K562 (cell line): ENCODE measurements at regions not wholly inside any gene's neighbourhood (a gene's known extent, or its start where the extent isn't known, plus 50 kb on each side); places are given as distances from the start of the nearest gene placed in this dataset.

Experiments
- ATAC-seq: fragments of 200-7000 bp; cut with Tn5 transposase; 3 replicates; pipeline ENCODE4 v1.9.1; 2020; ENCODE audit warnings: moderate library complexity
- BruUV-seq: library from RNA; stranded (reverse); fragments of 400-500 nt; replicated peaks from 2 replicates; lab custom pipeline; 2021; lab: Mats Ljungman, UMichigan
- CTCF ChIA-PET: fragments of 300-600 bp; formaldehyde crosslinking; extraction: SDS; loops from one replicate; lab custom pipeline; 2021; ENCODE audit warnings: low intra/inter-chr PET ratio; lab: Yijun Ruan, JAX
- POLR2A ChIA-PET: fragments of 300-600, 350-650 bp; sonication (Branson Sonifier 250); formaldehyde crosslinking; extraction: SDS; loops from one replicate; lab custom pipeline; 2021; ENCODE audit warnings: antibody characterized with exemption, inconsistent platforms; lab: Yijun Ruan, JAX
- DNase-seq, 4 experiments: peaks; one replicate each; pipeline versions ENCODE4 v3.0.0 to v3.0.0-alpha.2; 2011 to 2018; ENCODE audit warnings: low spot score in 3 of 4, mixed read lengths in 3 of 4; ENCODE audit errors: extremely low read depth in 1 of 4
- FAIRE-seq: peaks from 2 replicates; lab custom pipeline; 2011; peaks lifted over from hg19 to GRCh38; lab: Jason Lieb, UNC
- H2AFZ ChIP-seq: 2 replicates; pipeline ENCODE4 v1.6.0; 2011; ENCODE audit warnings: low read depth, low read length, control low read depth, inconsistent platforms
- H3K27ac ChIP-seq: fragments of 200-600 bp; 3 replicates; pipeline ENCODE4 v1.8.0; 2011; ENCODE audit warnings: low read depth, mild to moderate bottlenecking, control low read depth, inconsistent platforms, low read length, moderate library complexity, mixed read lengths; ENCODE audit errors: extremely low read depth
- H3K27me3 ChIP-seq, 2 experiments: fragments of 300-600 bp in 1 of 2; 2 replicates in 1 of 2; 3 replicates in 1 of 2; pipeline versions ENCODE4 v1.6.0 to v1.8.0; 2011; ENCODE audit warnings: inconsistent platforms in 2 of 2, low read length in 2 of 2, mild to moderate bottlenecking in 1 of 2, mixed read lengths in 1 of 2, moderate library complexity in 1 of 2; ENCODE audit not compliant: control insufficient read depth in 2 of 2, insufficient read depth in 2 of 2
- H3K36me3 ChIP-seq: fragments of 300-600 bp; 3 replicates; pipeline ENCODE4 v1.8.0; 2011; ENCODE audit warnings: mild to moderate bottlenecking, low read length, inconsistent platforms; ENCODE audit not compliant: control insufficient read depth, insufficient read depth
- H3K4me1 ChIP-seq, 2 experiments: fragments of 200-600 bp in 1 of 2; replicated peaks in 1 of 2; 2 replicates in 1 of 2; 3 replicates in 1 of 2; pipeline versions ENCODE4 v1.5.1 to v1.8.0; 2011; ENCODE audit warnings: inconsistent platforms in 2 of 2, low read length in 2 of 2, mild to moderate bottlenecking in 1 of 2, mixed read lengths in 1 of 2, moderate library complexity in 1 of 2; ENCODE audit not compliant: control insufficient read depth in 2 of 2, insufficient read depth in 2 of 2
- H3K4me2 ChIP-seq: 2 replicates; pipeline ENCODE4 v1.6.1; 2011; ENCODE audit warnings: low read length, control low read depth, inconsistent platforms, mixed read lengths; ENCODE audit not compliant: insufficient read depth
- H3K4me3 ChIP-seq: fragments of 200-600 bp; sonication (generic), shearing (Covaris generic); 2 replicates; pipeline ENCODE4 v1.5.1; 2016; ENCODE audit warnings: control low read depth, inconsistent platforms
- H3K79me2 ChIP-seq: fragments of 200-600 bp; 3 replicates; pipeline ENCODE4 v1.8.0; 2011; ENCODE audit warnings: low read length, inconsistent platforms; ENCODE audit not compliant: control insufficient read depth, insufficient read depth
- H3K9ac ChIP-seq, 2 experiments: 2 replicates each; pipeline versions ENCODE4 v1.6.0 to v1.6.1; 2011; ENCODE audit warnings: low read depth in 2 of 2, low read length in 2 of 2, control low read depth in 1 of 2, inconsistent platforms in 1 of 2, mild to moderate bottlenecking in 1 of 2, mixed read lengths in 1 of 2; ENCODE audit not compliant: insufficient read depth in 1 of 2
- H3K9me1 ChIP-seq: one replicate; pipeline ENCODE4 v1.6.0; 2011; ENCODE audit warnings: inconsistent platforms, mild to moderate bottlenecking, low read length, moderate library complexity; ENCODE audit not compliant: control insufficient read depth, insufficient read depth
- H3K9me3 ChIP-seq: replicated peaks from 2 replicates; pipeline ENCODE4 v1.5.1; 2011; ENCODE audit warnings: low read depth, low read length, inconsistent platforms; ENCODE audit not compliant: control insufficient read depth, insufficient read depth
- H4K20me1 ChIP-seq: replicated peaks from 2 replicates; pipeline ENCODE4 v1.6.1; 2011; ENCODE audit warnings: low read length, inconsistent platforms, mixed read lengths; ENCODE audit not compliant: control insufficient read depth, insufficient read depth
- ARID3A ChIP-seq: IDR thresholded peaks from 2 replicates; pipeline ENCODE4 v1.6.1; 2012; ENCODE audit warnings: low read depth, low read length, improper control_type of control experiment, borderline replicate concordance
- ARID3B ChIP-seq: fragments of 250-450 bp; sonication (Bioruptor Pico); IDR thresholded peaks from 2 replicates; pipeline ENCODE4 v1.4.0; 2020; ENCODE audit warnings: borderline replicate concordance
- ASH1L ChIP-seq: fragments of 450-650 bp; IDR thresholded peaks from 2 replicates; pipeline ENCODE4 v1.6.1; 2018; ENCODE audit warnings: borderline replicate concordance, mild to moderate bottlenecking, low read depth; ENCODE audit not compliant: partially characterized antibody
- BRD4 ChIP-seq: fragments of 200-600 bp; sonication (generic); IDR thresholded peaks from 2 replicates; pipeline ENCODE4 v1.6.1; 2017; ENCODE audit warnings: inconsistent platforms
- C11orf30 ChIP-seq: fragments of 450-650 bp; IDR thresholded peaks from 2 replicates; pipeline ENCODE4 v1.6.1; 2016; ENCODE audit warnings: low read depth, mild to moderate bottlenecking
- CBX3 ChIP-seq, 2 experiments: IDR thresholded peaks; 1 replicate in 1 of 2; 2 replicates in 1 of 2; pipeline ENCODE4 v1.6.1; 2012; ENCODE audit warnings: inconsistent platforms in 2 of 2, low read length in 2 of 2, borderline replicate concordance in 1 of 2, control low read depth in 1 of 2
- ILK ChIP-seq: fragments of 450-650 bp; IDR thresholded peaks from 2 replicates; pipeline ENCODE4 v1.6.1; 2016; ENCODE audit warnings: missing genetic modification characterization, low read depth, mild to moderate bottlenecking, missing compliant biosample characterization, moderate library complexity, borderline replicate concordance
- MCM5 ChIP-seq: fragments of 450-650 bp; IDR thresholded peaks from 2 replicates; pipeline ENCODE4 v1.6.1; 2016; ENCODE audit warnings: low read depth
- MEF2D ChIP-seq: conservative IDR thresholded peaks from 2 replicates; pipeline ENCODE4 v1.6.1; 2016; ENCODE audit warnings: low read depth, missing genetic modification characterization, missing compliant biosample characterization
- MYC ChIP-seq, 2 experiments: fragments of 250-450 bp in 1 of 2; sonication (Bioruptor Pico) in 1 of 2; IDR thresholded peaks; 2 replicates each; pipeline versions ENCODE4 v1.5.1 to v1.6.1; 2012 to 2021; ENCODE audit warnings: low read depth in 2 of 2, borderline replicate concordance in 1 of 2, improper control_type of control experiment in 1 of 2, low read length in 1 of 2, mild to moderate bottlenecking in 1 of 2, moderate library complexity in 1 of 2
- NFIC ChIP-seq: fragments of 450-650 bp; IDR thresholded peaks from 2 replicates; pipeline ENCODE4 v1.6.1; 2017; ENCODE audit warnings: mild to moderate bottlenecking, inconsistent platforms
- NR2C1 ChIP-seq, 2 experiments: fragments of 450-650 bp; IDR thresholded peaks; 2 replicates each; pipeline ENCODE4 v1.6.1; 2017; ENCODE audit warnings: mild to moderate bottlenecking in 2 of 2, antibody characterized with exemption in 1 of 2, inconsistent platforms in 1 of 2, missing compliant biosample characterization in 1 of 2, missing genetic modification characterization in 1 of 2
- TAF7 ChIP-seq: fragments of 450-650 bp; IDR thresholded peaks from 2 replicates; pipeline ENCODE4 v1.6.1; 2016; ENCODE audit warnings: missing genetic modification characterization, missing compliant biosample characterization
- TBL1XR1 ChIP-seq, 2 experiments: IDR thresholded peaks; 2 replicates each; pipeline ENCODE4 v1.6.1; 2012; ENCODE audit warnings: improper control_type of control experiment in 2 of 2, low read length in 2 of 2, mild to moderate bottlenecking in 1 of 2
- ZNF121 ChIP-seq: sonication (generic); formaldehyde crosslinking; conservative IDR thresholded peaks from 2 replicates; pipeline ENCODE4 v1.8.0; 2022; ENCODE audit warnings: missing genetic modification reagents
- ZNF444 ChIP-seq: fragments of 250-450 bp; sonication (Bioruptor Pico); IDR thresholded peaks from 2 replicates; pipeline ENCODE4 v1.4.0; 2020; ENCODE audit warnings: mild to moderate bottlenecking, moderate library complexity
- WGBS: fragments of 100-300 bp; shearing (Covaris generic); methylation state at CpG from one replicate; pipeline ENCODE4 v1.1.6; 2016; ENCODE audit warnings: low coverage, mixed read lengths; ENCODE audit not compliant: insufficient coverage; ENCODE audit errors: missing lambda C conversion rate; 5-methylcytosine and 5-hydroxymethylcytosine counted together
- in situ Hi-C: fragments of 300-500 bp; cut with MboI; formaldehyde crosslinking; loops from 4 replicates; pipeline ENCODE4 v1.15.0; 2018; ENCODE audit warnings: inconsistent platforms, mixed read lengths
- intact Hi-C: fragments of 100-400 bp; cut with micrococcal nuclease; formaldehyde crosslinking; loops from 2 replicates; pipeline ENCODE4 v1.14.2; 2022
- TF ChIP-seq, protein P1 (sequence below): fragments of 250-450 bp; sonication (Bioruptor Pico); IDR thresholded peaks from 2 replicates; pipeline ENCODE4 v1.8.0; 2021; ENCODE audit warnings: borderline replicate concordance, mild to moderate bottlenecking, moderate library complexity; ENCODE audit not compliant: poor library complexity, severe bottlenecking

DNA sequence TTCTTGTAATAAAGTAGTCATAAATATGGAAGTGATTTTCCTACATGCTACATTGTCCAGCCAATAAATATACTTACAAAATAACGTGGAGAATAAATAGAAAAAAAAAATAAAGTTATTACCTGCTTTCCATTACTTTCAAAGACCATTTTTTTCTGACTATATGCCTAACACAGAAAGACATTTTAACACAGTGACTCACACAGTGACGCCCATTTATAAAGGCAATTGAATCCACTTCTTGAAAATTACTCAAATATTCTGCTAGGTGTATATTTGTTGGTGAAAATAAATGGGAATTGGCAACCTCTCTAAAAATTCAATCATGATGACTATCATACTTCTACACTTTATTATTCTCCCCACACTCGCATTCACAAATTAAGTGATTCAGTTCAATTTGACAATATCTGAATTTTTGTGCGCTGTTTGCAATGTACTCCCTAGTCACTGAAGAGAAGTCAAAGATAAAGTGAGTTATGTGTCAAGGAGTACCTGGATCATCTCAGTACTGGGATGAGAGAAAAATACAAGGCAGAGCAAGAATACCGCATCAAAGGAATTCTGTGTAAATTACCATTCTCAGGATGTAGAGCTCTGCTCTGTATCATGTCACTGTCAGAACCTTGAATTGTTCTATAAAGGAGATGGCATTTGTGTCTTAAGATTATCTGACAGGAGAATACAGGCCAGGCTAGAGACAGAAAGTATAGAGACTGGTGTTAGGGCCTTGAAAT lies 642.7 kb downstream of the IPMK start (continued):
- no peak for TF ChIP-seq ZNF444 (CRISPR knock-in tag)
- no peak for TF ChIP-seq TAF7 (tag)
- TF ChIP-seq NR2C1 (IDR thresholded peaks at IDR 0.05), result no peak
- TF ChIP-seq NR2C1 (tag; IDR thresholded peaks at IDR 0.05), result no peak
- TF ChIP-seq ARID3A, result no peak
- TF ChIP-seq MYC (IDR thresholded peaks at IDR 0.05; ENCODE audit: low read depth, low read length), result no peak
- TF ChIP-seq MYC (CRISPR knock-in tag; IDR thresholded peaks at IDR 0.05; ENCODE audit: borderline replicate concordance, low read depth), result no peak
- TF ChIP-seq BRD4, result no peak
- no peak for TF ChIP-seq ASH1L
- TF ChIP-seq TBL1XR1 (IDR thresholded peaks at IDR 0.05; ENCODE audit: low read length in 2 of 2), result no peak

- no peak overlapping the region for H3K9ac ChIP-seq
- no peaks in the 10 kb centered on the region for H3K4me1 ChIP-seq
- ATAC-seq, result no peak
- H3K79me2 ChIP-seq, result no peaks in the 10 kb centered on the region
- H3K27me3 ChIP-seq, result no peaks in the 10 kb centered on the region
- H3K9me1 ChIP-seq, result no peaks in the 10 kb centered on the region
- 0% methylated on average over 1 of the region's 1 CpG for WGBS
- H3K27ac ChIP-seq, result no peak overlapping the region
- no peaks in the 10 kb centered on the region for H4K20me1 ChIP-seq
- no peak overlapping the region for H3K4me3 ChIP-seq
- POLR2A ChIA-PET, result no interaction called here
- no peak overlapping the region for H3K4me2 ChIP-seq
- CTCF ChIA-PET, result no interaction called here
- H2AFZ ChIP-seq, result no peak overlapping the region
- BruUV-seq, result no TSS peak
- DNase-seq, result no peak
- intact Hi-C loops (no loop called here), in situ Hi-C loops (no loop called here)
- no peak for FAIRE-seq
- no peaks in the 10 kb centered on the region for H3K36me3 ChIP-seq
- H3K9me3 ChIP-seq, result no peaks in the 10 kb centered on the region; the same call in 1 of the 2 replicates
- no peak for TF ChIP-seq MCM5
- no peak for TF ChIP-seq ILK (tag)
- TF ChIP-seq C11orf30, result no peak
- no peak for TF ChIP-seq ARID3B (CRISPR knock-in tag)
- no peak for TF ChIP-seq MEF2D (tag)
- TF ChIP-seq ZNF121, result no peak
- no peak for TF ChIP-seq CBX3 (IDR thresholded peaks at IDR 0.05; ENCODE audit: borderline replicate concordance in 1 of 2, low read length in 2 of 2)
- TF ChIP-seq NFIC, result no peak
- TF ChIP-seq, protein P1, sequence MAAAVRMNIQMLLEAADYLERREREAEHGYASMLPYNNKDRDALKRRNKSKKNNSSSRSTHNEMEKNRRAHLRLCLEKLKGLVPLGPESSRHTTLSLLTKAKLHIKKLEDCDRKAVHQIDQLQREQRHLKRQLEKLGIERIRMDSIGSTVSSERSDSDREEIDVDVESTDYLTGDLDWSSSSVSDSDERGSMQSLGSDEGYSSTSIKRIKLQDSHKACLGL (CRISPR knock-in tag), result no peak
These were observed 643.6 kb downstream of the IPMK start for GRCh38 chr10:57624066-57624465.
